AG04449 (cell line): ENCODE measurements at regions not wholly inside any gene's neighbourhood (a gene's known extent, or its start where the extent isn't known, plus 50 kb on each side); places are given as distances from the start of the nearest gene placed in this dataset.

Experiments
- CTCF ChIA-PET: fragments of 350-600 bp; formaldehyde crosslinking; extraction: SDS; loops from one replicate; lab custom pipeline; 2021; ENCODE audit warnings: antibody characterized with exemption; lab: Yijun Ruan, JAX
- POLR2A ChIA-PET: fragments of 400-600, 350-600 bp; formaldehyde crosslinking; extraction: SDS; loops from one replicate; lab custom pipeline; 2020; ENCODE audit warnings: antibody characterized with exemption, inconsistent platforms; lab: Yijun Ruan, JAX
- DNase-seq: peaks from one replicate; pipeline ENCODE4 v3.0.0-alpha.2; 2010; ENCODE audit warnings: low read depth, low spot score
- H3K4me3 ChIP-seq: 2 replicates; pipeline ENCODE4 v1.5.1; 2011; ENCODE audit warnings: low read depth, mild to moderate bottlenecking, control low read depth, low read length
- CTCF ChIP-seq: IDR thresholded peaks from one replicate; pipeline ENCODE4 v1.5.1; 2011; ENCODE audit warnings: mild to moderate bottlenecking, moderate library complexity, low read length, control low read depth, inconsistent platforms; ENCODE audit not compliant: insufficient read depth; ENCODE audit errors: missing control alignments

GRCh38 chr13:33694546-33694945, 123.4 kb upstream of the RFC3 start:
- POLR2A ChIA-PET = no interaction called here
- CTCF ChIA-PET = no interaction called here
- no peak overlapping the region for H3K4me3 ChIP-seq
- no peak for TF ChIP-seq CTCF
- DNase-seq = no peak

- CTCF ChIA-PET = no interaction called here
Measured at GRCh38 chr13:33696530-33696929, 121.4 kb upstream of the RFC3 start.

GRCh38 chr13:33697926-33698325, 120.0 kb upstream of the RFC3 start:
- no peak overlapping the region for H3K4me3 ChIP-seq
- no peak for DNase-seq
- ChIA-PET POLR2A (no interaction called here), CTCF (no interaction called here)
- TF ChIP-seq CTCF = no peak

More at GRCh38 chr13:33696530-33696929, 121.4 kb upstream of the RFC3 start:
- no peak overlapping the region for H3K4me3 ChIP-seq
- POLR2A ChIA-PET = interaction anchor here (0.6 kb wide), 1 partner anchor 1787 kb away, joined by 3 read pairs; no protein-coding TSS in a partner anchor
- no peak for DNase-seq
- TF ChIP-seq CTCF = no peak

GRCh38 chr13:33707449-33707848, 110.5 kb upstream of the RFC3 start:
- DNase-seq = no peak
- POLR2A ChIA-PET = no interaction called here
- TF ChIP-seq CTCF = no peak
- no peak overlapping the region for H3K4me3 ChIP-seq
- CTCF ChIA-PET = interaction anchor here (1.8 kb wide), 1 partner anchor 16 kb away, joined by 10 read pairs; no protein-coding TSS in a partner anchor

GRCh38 chr13:33710924-33711323, 107.0 kb upstream of the RFC3 start:
- no peak overlapping the region for H3K4me3 ChIP-seq
- no peak for TF ChIP-seq CTCF
- POLR2A ChIA-PET = no interaction called here
- DNase-seq = no peak
- CTCF ChIA-PET = no interaction called here

GRCh38 chr13:33711436-33711835, 106.5 kb upstream of the RFC3 start:
- no peak for TF ChIP-seq CTCF
- DNase-seq = no peak
- ChIA-PET CTCF (no interaction called here), POLR2A (no interaction called here)
- H3K4me3 ChIP-seq = no peak overlapping the region
